ENCODE measurements at regions not wholly inside any gene's neighbourhood (a gene's known extent, or its start where the extent isn't known, plus 50 kb on each side); places are given as distances from the start of the nearest gene placed in this dataset.

- DNase-seq (ENCODE audit: low read depth, low spot score) (no peak), ATAC-seq (no peak), FAIRE-seq (no peak)
- no peak for TF ChIP-seq CHD4 (IDR thresholded peaks at IDR 0.05)
- no peak for TF ChIP-seq MYB (IDR thresholded peaks at IDR 0.05; ENCODE audit: borderline replicate concordance, low read depth, low read length)
- TF ChIP-seq ESRRA (IDR thresholded peaks at IDR 0.05; ENCODE audit: low read length) = no peak
- no peak for TF ChIP-seq JUNB (IDR thresholded peaks at IDR 0.05)
- TF ChIP-seq NFXL1 (IDR thresholded peaks at IDR 0.05; ENCODE audit: borderline replicate concordance) = no peak
- TF ChIP-seq EP300 (IDR thresholded peaks at IDR 0.05; ENCODE audit: borderline replicate concordance in 1 of 2, control insufficient read depth in 1 of 2, low read depth in 2 of 2, low read length in 2 of 2) = no peak
- TF ChIP-seq NRF1 (conservative IDR thresholded peaks at IDR 0.05; ENCODE audit: low read depth, low read length) = no peak
- TF ChIP-seq MTA3 (IDR thresholded peaks at IDR 0.05; ENCODE audit: borderline replicate concordance, low read length) = no peak
- TF ChIP-seq POLR2A (IDR thresholded peaks at IDR 0.05; ENCODE audit: low read depth, low read length) = no peak
- no peak for TF ChIP-seq HDAC2 (IDR thresholded peaks at IDR 0.05)
- no peak for TF ChIP-seq ZNF217 (IDR thresholded peaks at IDR 0.05)
- no peak for TF ChIP-seq CUX1 (IDR thresholded peaks at IDR 0.05; ENCODE audit: insufficient replicate concordance, low read depth, low read length)
- TF ChIP-seq PAX5 (IDR thresholded peaks at IDR 0.05; ENCODE audit: borderline replicate concordance, low read depth, low read length) = no peak
- no peak for TF ChIP-seq STAT1 (conservative IDR thresholded peaks at IDR 0.05)
- TF ChIP-seq JUND (IDR thresholded peaks at IDR 0.05; ENCODE audit: low read depth, low read length) = no peak
- no peak for TF ChIP-seq CHD1 (IDR thresholded peaks at IDR 0.05; ENCODE audit: low read depth, low read length)
- no peak for TF ChIP-seq MTA2 (IDR thresholded peaks at IDR 0.05; ENCODE audit: low read depth)
- TF ChIP-seq PAX8 (IDR thresholded peaks at IDR 0.05) = no peak
- TF ChIP-seq RCOR1 (conservative IDR thresholded peaks at IDR 0.05; ENCODE audit: low read depth, low read length) = no peak
- no peak overlapping the region for H3K9ac ChIP-seq (ENCODE audit: control insufficient read depth, insufficient read depth, low read length)
- H3K4me1 ChIP-seq (ENCODE audit: control insufficient read depth, insufficient read depth, low read length) = no peaks in the 10 kb centered on the region
- in situ Hi-C loops (cut with MboI) (no loop called here), intact Hi-C loops (cut with micrococcal nuclease; ENCODE audit: unreplicated experiment) (no loop called here)
- H4K20me1 ChIP-seq (ENCODE audit: control insufficient read depth, insufficient read depth) = no peaks in the 10 kb centered on the region
- no peak overlapping the region for H3K27ac ChIP-seq (ENCODE audit: control insufficient read depth, insufficient read depth)
- no peaks in the 10 kb centered on the region for H3K79me2 ChIP-seq (ENCODE audit: control insufficient read depth, insufficient read depth, low read length)
- H3K36me3 ChIP-seq (ENCODE audit: control insufficient read depth in 2 of 2, insufficient read depth in 2 of 2, low read length in 1 of 2) = no peaks in the 10 kb centered on the region
- no peak overlapping the region for H2AFZ ChIP-seq (ENCODE audit: control insufficient read depth, low read depth, low read length)
- 71% methylated on average over 6 of the region's 6 CpGs for WGBS (ENCODE audit: insufficient coverage, insufficient replicate concordance, low lambda C conversion rate, missing lambda C conversion rate)
- no peaks in the 10 kb centered on the region; the same call in 2 of the 3 replicates for H3K9me3 ChIP-seq (replicated peaks; ENCODE audit: control insufficient read depth, insufficient read depth, low read length)
- no peak overlapping the region for H3K4me2 ChIP-seq (ENCODE audit: control insufficient read depth, insufficient read depth)
- BruUV-seq (replicated peaks) = no TSS peak
- no peak overlapping the region for H3K4me3 ChIP-seq
- no peaks in the 10 kb centered on the region for H3K27me3 ChIP-seq (replicated peaks in 1 of 2; ENCODE audit: control insufficient read depth in 2 of 2, insufficient read depth in 2 of 2, low read length in 1 of 2)
- ChIA-PET RAD21 (ENCODE audit: unreplicated experiment) (no interaction called here), CTCF (no interaction called here), POLR2A (no interaction called here), SMC1A (ENCODE audit: uncharacterized antibody, unreplicated experiment) (no interaction called here)
Observed at GRCh38 chr20:29314294-29314693, 1943.2 kb upstream of the DEFB115 start.

All from GM12878 (cell line).